ENCODE measurements at regions not wholly inside any gene's neighbourhood (a gene's known extent, or its start where the extent isn't known, plus 50 kb on each side); places are given as distances from the start of the nearest gene placed in this dataset.

DNA sequence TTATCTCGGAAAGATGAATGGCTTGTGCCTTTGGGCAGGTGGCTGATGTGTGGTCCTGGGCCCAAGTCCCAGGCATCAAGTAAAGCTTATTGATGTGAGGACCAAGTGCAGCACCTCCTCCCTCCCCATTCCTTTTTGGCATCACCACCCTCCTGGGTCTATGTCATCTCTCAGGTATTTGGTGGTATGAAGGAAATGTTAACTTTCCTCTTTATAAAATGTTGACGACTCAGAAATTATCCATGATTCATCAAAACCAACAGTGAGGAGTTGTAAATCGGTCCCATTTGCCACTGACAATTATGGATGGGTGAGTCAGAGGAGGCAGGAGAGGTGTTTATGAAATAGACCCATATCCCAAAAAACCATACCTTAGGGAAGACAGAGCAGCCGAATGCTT lies 229.4 kb upstream of the GATB start:
- TF ChIP-seq, protein P1, sequence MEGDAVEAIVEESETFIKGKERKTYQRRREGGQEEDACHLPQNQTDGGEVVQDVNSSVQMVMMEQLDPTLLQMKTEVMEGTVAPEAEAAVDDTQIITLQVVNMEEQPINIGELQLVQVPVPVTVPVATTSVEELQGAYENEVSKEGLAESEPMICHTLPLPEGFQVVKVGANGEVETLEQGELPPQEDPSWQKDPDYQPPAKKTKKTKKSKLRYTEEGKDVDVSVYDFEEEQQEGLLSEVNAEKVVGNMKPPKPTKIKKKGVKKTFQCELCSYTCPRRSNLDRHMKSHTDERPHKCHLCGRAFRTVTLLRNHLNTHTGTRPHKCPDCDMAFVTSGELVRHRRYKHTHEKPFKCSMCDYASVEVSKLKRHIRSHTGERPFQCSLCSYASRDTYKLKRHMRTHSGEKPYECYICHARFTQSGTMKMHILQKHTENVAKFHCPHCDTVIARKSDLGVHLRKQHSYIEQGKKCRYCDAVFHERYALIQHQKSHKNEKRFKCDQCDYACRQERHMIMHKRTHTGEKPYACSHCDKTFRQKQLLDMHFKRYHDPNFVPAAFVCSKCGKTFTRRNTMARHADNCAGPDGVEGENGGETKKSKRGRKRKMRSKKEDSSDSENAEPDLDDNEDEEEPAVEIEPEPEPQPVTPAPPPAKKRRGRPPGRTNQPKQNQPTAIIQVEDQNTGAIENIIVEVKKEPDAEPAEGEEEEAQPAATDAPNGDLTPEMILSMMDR (IDR thresholded peaks at IDR 0.05; ENCODE audit: poor library complexity), result no peak
- TF ChIP-seq EZH2phosphoT487 (IDR thresholded peaks at IDR 0.05; ENCODE audit: low read depth, severe bottlenecking, unreplicated experiment) (no peak), EZH2 (IDR thresholded peaks at IDR 0.05; ENCODE audit: borderline replicate concordance) (no peak)

Measured in hepatocyte (in vitro differentiated cells).